ENCODE measurements at regions not wholly inside any gene's neighbourhood (a gene's known extent, or its start where the extent isn't known, plus 50 kb on each side); places are given as distances from the start of the nearest gene placed in this dataset.

DNA sequence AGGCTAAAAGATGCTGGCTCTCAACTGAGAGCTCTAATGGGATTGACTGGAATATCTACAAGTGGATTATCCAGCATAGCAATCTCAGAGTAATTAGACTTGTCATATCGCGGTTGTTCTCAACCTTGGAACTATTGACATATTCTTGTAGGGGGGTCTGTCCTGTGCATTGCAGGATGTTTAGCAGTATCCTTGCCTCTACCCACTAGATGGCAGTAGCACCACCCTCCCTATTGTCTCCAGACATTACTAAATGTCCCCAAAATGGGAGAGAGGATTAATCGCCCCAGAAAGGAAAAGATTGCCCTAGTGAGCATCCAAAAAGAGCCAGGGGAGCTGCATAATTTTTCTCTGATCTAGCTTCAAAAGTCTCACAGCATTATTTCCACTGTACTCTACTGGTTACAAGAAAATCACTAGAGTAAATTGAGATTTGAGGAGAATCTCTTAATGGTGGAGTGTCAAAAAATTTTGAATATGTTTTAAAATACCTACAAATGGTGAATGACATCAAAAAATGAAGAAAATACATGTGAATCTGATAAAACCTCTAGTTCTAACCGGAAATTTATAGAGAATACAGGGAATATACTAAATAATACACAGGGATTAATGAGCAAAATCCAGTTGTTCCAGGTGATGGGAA is 388.2 kb upstream of the AGTR1 start:
- peak; percentile 85 for TF ChIP-seq CTCF (IDR thresholded peaks at IDR 0.05)

DNA sequence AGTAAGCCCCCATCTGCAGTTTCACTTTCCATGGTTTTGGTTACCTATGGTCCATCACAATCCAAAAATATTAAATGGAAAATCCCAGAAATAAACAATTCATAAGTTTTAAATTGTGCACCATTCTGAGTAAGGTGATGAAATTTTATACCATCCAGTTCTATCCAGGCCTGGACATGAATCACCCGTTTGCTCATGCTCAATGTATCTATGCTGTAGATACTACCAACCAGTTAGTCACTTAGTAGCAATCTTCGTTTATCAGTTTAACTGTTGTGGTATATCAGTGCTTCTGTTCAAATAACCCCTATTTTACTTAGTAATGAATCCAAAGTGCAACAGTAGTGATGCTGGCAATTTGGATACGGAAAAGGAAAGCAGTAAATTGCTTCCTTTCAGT is 381.9 kb upstream of the AGTR1 start:
- TF ChIP-seq CTCF (IDR thresholded peaks at IDR 0.05), result no peak

GRCh38 chr3:148318240-148318639 is 379.5 kb upstream of the AGTR1 start:
- TF ChIP-seq CTCF (IDR thresholded peaks at IDR 0.05), result no peak

DNA sequence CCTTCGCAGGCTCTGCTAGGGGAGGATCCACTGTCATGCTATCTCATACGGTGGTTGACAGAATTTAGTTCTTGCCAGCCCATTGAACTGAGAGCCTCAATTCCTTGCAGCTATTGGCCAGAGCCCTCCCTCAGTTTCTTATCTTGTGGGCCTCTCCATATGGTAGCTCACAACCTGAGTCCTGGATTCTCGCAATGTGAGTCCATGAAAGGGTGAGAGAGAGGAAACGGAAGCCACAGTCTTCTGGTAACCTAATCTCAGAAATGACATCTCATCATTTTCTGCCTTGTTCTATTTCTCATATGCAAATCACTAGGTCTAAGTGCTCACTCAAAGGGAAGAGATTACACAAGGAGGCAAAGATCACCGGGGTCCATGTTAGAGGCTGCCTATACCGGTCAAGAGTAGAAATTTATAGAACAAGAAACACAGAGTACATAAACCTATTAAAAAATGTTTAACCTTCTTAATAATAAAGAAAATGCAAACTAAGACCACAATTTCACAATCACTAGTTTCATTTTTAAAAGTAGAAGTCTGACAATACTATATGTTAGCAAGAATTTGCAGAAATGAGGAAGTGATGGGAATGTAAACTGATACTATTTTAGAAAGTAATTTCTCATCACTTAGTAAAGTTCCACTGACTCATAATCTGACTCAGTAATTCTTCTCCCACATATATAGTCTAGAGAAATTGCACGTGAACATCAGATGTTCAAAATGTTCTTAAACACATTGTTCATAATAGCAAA is 378.4 kb upstream of the AGTR1 start:
- TF ChIP-seq CTCF (IDR thresholded peaks at IDR 0.05), result no peak

DNA sequence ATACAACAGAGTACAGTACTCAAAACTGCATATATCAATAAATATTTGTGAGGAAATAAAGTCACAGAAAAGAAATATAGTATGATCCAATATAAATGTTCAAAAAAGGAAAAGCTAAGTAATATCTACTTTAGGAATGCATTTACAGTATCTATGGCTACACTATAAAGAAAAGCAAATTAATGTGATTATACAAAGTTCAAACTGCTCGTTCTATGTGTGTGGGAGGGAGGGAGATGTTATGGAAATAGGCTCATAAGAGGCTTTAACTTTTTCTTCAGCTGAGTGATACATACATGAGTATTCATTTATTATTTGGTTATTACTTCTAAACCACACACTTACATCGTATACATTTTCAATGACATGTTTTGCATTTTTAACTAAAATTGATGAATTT is 377.7 kb upstream of the AGTR1 start:
- no peak for TF ChIP-seq CTCF (IDR thresholded peaks at IDR 0.05)

- no peak for TF ChIP-seq CTCF (IDR thresholded peaks at IDR 0.05)
Observed at GRCh38 chr3:148329481-148330235, 368.0 kb upstream of the AGTR1 start.

GRCh38 chr3:148330542-148330941 is 367.2 kb upstream of the AGTR1 start:
- TF ChIP-seq CTCF (IDR thresholded peaks at IDR 0.05), result no peak
